ENCODE measurements at regions not wholly inside any gene's neighbourhood (a gene's known extent, or its start where the extent isn't known, plus 50 kb on each side); places are given as distances from the start of the nearest gene placed in this dataset.
"Not testable (repeated sequence)": the region's sequence is repeated elsewhere in the genome, so short reads cannot be mapped to it uniquely, and the experiment has no call there.

DNA sequence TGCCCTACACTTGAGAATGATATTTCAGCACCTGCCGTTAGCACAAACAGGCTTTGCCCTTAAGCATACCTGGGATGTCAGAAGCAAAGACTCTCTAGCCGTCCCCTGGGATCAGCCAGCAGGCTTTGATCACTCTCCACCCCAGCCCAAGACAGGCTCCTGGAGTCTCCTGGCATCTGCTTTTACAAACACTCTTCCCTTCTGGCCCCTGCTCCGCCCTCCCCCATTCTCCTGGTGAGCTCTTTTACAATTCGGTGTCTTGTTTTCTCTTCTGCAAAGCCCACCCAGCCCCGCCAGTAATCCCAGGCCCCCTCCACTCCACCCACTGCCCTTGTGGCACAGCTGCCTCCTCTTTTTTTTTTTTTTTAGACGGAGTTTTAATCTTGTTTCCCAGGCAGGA, 50.4 kb downstream of the KATNIP start:
- no peak overlapping the region for H3K4me3 Mint-ChIP-seq
- H3K27me3 Mint-ChIP-seq, result no peaks in the 10 kb centered on the region
- H3K27ac Mint-ChIP-seq, result no peak overlapping the region
- no peaks in the 10 kb centered on the region for H3K36me3 Mint-ChIP-seq (ENCODE audit: low read depth)
- ATAC-seq (replicated peaks), result no peak
- H3K9me3 Mint-ChIP-seq, result no peaks in the 10 kb centered on the region
- no peaks in the 10 kb centered on the region for H3K4me1 Mint-ChIP-seq

DNA sequence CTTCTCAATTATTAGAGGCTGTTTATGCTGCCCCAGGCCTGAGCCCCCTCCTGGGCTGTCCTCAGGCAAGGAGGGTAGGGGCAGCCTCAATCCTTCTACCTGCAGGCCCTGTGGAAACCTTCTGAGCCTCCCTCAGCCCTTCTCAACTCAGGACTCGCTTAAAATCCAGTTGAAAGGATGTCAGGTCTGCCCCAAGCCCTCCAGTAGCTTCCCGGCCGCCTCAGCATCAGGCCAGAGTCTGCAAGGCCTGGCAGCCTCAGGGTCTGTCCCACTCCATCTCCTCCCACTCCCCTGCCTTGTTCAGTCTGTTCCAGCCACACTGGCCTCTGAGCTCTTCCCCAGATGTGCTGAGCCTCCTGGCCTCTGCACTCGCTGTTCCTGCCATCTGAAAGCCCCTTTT, 52.2 kb downstream of the KATNIP start:
- Mint-ChIP-seq H3K4me1 (peaks cover 5% of the 10 kb centered on the region), H3K36me3 (ENCODE audit: low read depth) (no peaks in the 10 kb centered on the region), H3K27me3 (no peaks in the 10 kb centered on the region), H3K27ac (no peak overlapping the region), H3K9me3 (no peaks in the 10 kb centered on the region), H3K4me3 (no peak overlapping the region)
- ATAC-seq (replicated peaks), result no peak

DNA sequence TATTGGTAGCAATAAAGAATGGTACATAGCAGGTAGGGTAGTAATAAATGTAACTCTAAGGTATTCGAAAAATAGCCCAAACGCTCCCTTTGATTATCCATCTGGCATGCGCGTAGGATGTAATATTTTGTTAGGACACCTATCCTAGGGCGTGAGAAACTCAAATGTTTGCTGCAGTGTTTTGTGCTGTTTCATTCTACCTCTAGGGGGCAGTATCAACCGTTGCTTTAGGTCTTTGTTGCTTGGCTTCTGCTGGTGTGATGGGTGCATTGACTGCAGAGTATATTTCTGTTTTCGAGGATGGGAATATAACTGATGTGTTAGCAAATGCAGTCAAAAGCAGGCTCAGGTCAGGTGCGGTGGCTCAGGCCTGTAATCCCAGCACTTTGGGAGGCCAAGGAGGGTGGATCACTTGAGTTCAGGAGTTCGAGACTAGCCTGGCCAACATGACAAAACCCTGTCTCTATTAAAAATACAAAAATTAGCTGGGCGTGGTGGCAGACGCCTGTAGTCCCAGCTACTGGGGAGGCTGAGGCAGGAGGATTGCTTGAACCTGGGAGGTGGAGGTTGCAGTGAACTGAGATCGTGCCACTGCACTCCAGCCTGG, 55.7 kb downstream of the KATNIP start:
- H3K36me3 Mint-ChIP-seq (ENCODE audit: low read depth); H3K27ac Mint-ChIP-seq; H3K4me1 Mint-ChIP-seq; ATAC-seq (replicated peaks); H3K9me3 Mint-ChIP-seq; H3K27me3 Mint-ChIP-seq; H3K4me3 Mint-ChIP-seq: not testable (repeated sequence)

DNA sequence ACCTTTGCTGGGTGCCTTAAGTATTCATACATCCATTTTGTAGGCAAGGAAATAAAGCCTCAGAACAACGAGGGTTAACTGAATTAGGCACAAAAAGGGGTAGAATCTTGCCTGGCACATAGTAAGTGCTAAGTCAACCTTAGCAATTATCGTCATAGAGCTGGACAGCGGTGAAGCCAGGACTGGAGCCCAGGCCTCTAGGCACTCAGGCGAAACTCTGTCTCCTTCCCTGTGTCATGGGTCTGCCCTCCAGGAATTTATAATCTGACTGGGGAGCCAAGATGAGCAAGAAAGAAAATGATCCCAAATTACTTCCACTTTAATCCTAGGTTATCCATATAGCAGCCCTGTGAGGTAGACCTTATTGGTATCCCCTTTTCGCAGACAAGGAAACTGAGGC, 61.4 kb downstream of the KATNIP start:
- Mint-ChIP-seq H3K9me3 (no peaks in the 10 kb centered on the region), H3K36me3 (ENCODE audit: low read depth) (no peaks in the 10 kb centered on the region), H3K4me3 (no peak overlapping the region), H3K4me1 (peaks cover 5% of the 10 kb centered on the region), H3K27ac (no peak overlapping the region), H3K27me3 (no peaks in the 10 kb centered on the region)
- no peak for ATAC-seq (replicated peaks)

DNA sequence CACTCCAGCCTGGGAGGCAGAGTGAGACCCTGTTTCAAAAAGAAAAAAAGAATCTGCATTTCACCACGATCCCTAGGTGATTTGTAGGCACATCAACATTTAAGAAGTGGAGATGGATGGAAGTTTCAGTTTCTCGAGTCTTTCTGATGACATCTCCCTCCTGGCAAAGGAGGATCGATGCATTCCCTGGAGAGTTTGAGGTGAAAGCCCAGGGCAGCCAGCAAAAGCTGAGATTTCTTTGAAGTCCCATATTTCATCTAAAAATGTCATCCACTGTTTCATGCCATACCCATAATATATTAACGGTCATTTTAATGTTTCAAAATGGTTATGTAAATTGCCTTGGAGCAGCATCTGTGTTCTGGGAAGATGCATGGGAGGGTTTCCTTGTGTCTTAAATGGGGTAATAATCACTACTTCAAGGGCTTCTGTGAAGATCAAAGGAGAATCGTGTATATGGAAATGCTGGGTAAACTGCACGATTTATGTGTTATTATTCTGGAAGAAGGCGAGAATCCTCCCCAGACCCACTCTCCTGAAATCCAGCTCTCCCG, 63.4 kb downstream of the KATNIP start:
- no peaks in the 10 kb centered on the region for H3K27me3 Mint-ChIP-seq
- no peaks in the 10 kb centered on the region for H3K4me1 Mint-ChIP-seq
- H3K9me3 Mint-ChIP-seq, result no peaks in the 10 kb centered on the region
- ATAC-seq (replicated peaks), result no peak
- no peaks in the 10 kb centered on the region for H3K36me3 Mint-ChIP-seq (ENCODE audit: low read depth)
- H3K4me3 Mint-ChIP-seq, result no peak overlapping the region
- no peak overlapping the region for H3K27ac Mint-ChIP-seq

DNA sequence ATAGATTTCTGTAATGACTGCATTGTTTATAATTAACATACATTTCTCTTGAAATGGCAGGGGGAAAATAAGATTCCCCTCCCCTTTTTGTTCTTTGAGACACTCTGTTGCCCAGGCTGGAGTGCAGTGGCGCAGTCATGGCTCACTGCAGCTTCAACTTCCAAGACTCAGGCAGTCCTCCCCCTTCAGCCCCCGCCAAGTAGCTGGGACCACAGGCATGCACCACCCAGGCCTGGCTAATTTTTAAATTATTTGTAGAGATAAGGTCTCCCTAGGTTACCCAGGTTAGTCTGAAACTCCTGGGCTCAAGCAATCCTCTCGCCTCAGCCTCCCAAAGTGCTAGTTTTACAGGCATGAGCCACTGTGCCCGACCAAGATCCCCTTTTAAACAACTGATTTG, 67.7 kb downstream of the KATNIP start:
- Mint-ChIP-seq H3K36me3 (ENCODE audit: low read depth) (no peaks in the 10 kb centered on the region), H3K4me1 (no peaks in the 10 kb centered on the region), H3K4me3 (no peak overlapping the region), H3K27ac (no peak overlapping the region), H3K27me3 (no peaks in the 10 kb centered on the region), H3K9me3 (no peaks in the 10 kb centered on the region)
- ATAC-seq (replicated peaks), result no peak

DNA sequence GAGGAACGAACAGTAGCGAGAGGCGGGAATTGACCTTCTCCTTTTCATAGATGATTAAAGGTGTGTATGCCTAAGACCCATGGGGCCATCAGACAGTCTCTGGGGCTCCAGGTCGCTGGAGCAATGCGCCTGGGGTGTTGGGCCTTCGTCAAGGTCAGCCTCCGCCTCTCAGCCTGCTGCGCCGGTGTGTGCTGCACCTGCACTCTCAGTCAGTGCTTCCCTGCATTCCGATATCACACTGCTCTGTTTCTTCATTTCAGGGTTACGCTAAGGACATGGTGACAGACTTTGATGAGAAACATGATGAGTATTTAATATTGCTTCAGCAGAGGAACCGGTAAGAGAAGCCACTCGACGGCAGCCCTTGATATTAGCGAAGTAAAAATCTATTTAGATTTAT, 68.2 kb downstream of the KATNIP start:
- no peak for ATAC-seq (replicated peaks)
- Mint-ChIP-seq H3K9me3 (no peaks in the 10 kb centered on the region), H3K4me1 (no peaks in the 10 kb centered on the region), H3K36me3 (ENCODE audit: low read depth) (no peaks in the 10 kb centered on the region), H3K27ac (no peak overlapping the region), H3K27me3 (no peaks in the 10 kb centered on the region), H3K4me3 (no peak overlapping the region)

DNA sequence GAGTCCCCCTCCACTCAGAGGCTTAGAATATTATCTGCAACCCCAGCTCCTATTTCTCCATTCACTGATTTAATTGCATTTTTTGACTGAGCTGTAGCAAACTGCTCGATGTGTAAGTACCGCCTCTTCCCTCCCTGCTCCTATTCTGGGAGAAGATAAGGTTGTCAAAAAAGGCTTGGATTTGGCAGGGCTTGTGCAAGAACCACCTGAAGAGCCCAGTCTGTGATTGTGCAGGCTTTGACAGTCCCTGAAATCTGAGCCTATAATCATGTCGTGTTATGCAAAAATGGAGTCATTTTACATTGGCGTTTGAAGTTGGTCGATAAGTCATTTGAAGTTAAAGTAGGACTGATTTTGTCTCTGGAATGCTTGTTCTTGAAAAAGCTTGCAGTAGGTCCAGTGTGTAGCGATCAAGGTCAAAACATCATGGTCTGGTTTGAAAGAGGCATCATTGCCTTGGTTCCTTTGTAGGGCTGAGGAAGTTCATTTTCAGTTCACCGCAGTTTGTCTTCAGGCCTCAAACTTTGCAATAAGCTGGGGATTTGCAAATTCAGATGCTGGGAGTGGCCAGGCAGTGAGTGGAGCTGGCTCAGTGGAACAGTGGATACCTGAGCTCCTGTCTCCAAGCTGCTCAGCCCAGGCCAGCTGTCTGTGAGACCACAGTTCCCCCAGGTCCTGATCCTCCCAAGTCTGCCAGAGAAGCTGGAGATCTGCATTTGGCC, 68.8 kb downstream of the KATNIP start:
- no peaks in the 10 kb centered on the region for H3K36me3 Mint-ChIP-seq (ENCODE audit: low read depth)
- no peaks in the 10 kb centered on the region for H3K9me3 Mint-ChIP-seq
- no peaks in the 10 kb centered on the region for H3K27me3 Mint-ChIP-seq
- H3K4me1 Mint-ChIP-seq, result no peaks in the 10 kb centered on the region
- no peak overlapping the region for H3K27ac Mint-ChIP-seq
- no peak overlapping the region for H3K4me3 Mint-ChIP-seq
- ATAC-seq (replicated peaks), result no peak

DNA sequence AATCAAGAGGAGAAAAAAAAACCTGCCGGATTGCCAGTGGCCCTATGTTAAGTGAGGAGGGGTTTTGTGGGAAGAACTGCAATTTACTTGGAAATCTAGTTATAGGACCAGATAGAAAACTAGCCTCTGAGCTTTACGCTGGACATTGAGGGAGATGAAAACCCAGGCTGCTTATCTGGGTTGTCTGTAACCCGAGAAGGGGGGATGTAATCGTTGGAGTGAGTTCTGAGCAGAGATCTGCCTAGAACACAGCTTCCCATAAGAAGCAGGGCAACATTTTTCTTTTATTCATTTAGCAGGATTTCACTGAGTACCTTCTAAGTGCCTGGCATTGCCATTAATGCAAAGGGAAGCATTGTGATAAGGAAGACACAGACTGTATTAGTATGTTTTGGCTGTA, 70.6 kb downstream of the KATNIP start:
- ATAC-seq (replicated peaks), result no peak
- Mint-ChIP-seq H3K9me3 (no peaks in the 10 kb centered on the region), H3K27me3 (no peaks in the 10 kb centered on the region), H3K4me3 (no peak overlapping the region), H3K4me1 (no peaks in the 10 kb centered on the region), H3K27ac (no peak overlapping the region), H3K36me3 (ENCODE audit: low read depth) (no peaks in the 10 kb centered on the region)

DNA sequence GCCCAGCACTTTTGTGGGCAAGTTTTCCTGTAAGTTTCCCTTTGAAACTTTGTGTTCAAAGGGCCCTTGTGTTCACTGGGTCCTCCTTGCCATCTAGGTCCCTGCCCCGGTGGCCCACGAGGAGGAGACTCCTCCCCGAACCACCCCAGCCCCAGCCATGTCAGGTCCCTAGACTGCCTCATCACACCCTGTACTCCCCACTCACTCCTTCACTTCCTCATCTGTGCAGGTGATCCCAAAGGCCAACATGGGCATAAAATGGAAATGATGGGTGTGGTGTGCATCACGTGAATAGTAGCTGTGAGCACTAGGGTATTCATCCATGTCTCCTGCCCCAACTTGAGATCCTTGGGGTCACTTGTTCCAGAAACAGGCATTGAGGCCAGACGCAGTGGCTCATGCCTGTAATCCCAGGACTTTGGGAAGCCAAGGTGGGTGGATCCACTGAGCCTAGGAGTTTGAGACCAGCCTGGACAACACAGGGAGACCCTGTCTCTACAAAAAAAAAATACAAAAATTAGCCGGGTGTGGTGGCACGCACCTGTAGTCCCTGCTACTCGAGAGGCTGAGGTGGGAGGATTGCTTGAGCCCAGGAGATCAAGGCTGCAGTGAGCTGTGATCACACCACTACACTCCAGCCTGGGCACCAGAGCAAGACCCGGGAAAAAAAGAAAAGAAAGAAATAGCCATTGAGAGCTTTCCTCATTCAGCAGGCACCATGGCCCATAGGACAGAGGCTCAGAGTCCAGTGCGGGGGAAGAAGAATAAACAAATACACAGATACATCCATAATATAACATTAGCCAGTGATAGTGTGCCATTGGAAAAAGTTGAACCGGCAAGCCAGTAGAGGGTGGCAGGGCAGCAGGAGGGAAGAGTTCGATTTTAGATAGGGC, 74.5 kb downstream of the KATNIP start:
- Mint-ChIP-seq H3K4me3 (no peak overlapping the region), H3K9me3 (no peaks in the 10 kb centered on the region), H3K27ac (no peak overlapping the region), H3K27me3 (no peaks in the 10 kb centered on the region), H3K4me1 (no peaks in the 10 kb centered on the region), H3K36me3 (ENCODE audit: low read depth) (peaks cover 7% of the 10 kb centered on the region)
- ATAC-seq (replicated peaks), result no peak

DNA sequence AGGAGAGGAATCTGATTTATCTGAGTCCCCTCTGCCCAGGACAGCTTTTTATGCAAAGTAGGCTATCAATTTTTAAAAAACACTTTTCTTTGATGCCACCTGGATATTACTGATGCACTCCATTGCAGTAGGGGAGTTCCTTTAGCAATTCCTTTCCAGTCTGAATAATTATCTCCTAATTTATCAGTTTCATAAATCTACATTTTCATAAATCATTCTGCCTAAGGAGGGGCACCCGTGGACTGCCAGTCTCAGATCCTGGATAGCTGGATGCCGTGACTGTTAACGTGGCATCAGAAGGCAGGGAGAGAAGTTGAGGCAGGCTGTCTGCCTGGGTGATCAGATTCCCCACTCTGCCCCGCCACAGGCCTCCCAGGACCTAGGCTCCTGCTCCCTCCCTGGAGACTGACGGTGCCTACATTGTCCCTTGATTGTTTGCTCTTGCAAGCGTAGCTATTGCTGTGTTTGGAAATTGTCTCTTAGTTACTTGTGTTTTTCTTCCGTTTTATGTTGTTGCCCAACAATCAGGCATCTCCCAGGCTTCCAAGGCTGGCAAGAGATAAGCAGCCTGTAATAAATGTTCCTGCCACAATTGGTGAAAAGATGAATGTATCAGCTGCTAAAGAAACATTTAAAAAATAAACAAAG, 75.2 kb downstream of the KATNIP start:
- Mint-ChIP-seq H3K4me1 (no peaks in the 10 kb centered on the region), H3K36me3 (ENCODE audit: low read depth) (peaks cover 10% of the 10 kb centered on the region), H3K4me3 (no peak overlapping the region), H3K27me3 (no peaks in the 10 kb centered on the region), H3K9me3 (no peaks in the 10 kb centered on the region), H3K27ac (no peak overlapping the region)
- ATAC-seq (replicated peaks), result no peak

DNA sequence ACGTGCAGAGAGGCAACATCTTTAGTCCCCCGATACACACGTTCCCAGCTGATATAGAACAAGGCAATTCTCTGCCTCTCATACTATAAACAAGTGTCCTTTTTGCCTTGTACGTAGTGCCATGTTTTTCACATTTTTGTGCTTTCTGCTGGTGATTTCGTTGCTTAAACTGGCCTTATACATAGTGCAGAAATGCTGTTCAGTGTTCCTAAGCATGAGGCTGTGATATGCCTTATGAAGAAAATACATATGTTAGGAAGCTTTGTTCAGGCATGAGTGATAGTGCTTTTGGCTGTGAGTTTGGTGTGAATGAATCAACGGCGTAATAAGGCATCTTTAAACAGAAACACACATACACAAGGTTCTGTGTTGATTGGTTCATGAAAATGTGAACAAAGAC, 77.2 kb downstream of the KATNIP start:
- no peaks in the 10 kb centered on the region for H3K9me3 Mint-ChIP-seq
- H3K27me3 Mint-ChIP-seq, result no peaks in the 10 kb centered on the region
- peaks cover 24% of the 10 kb centered on the region for H3K36me3 Mint-ChIP-seq (ENCODE audit: low read depth)
- no peaks in the 10 kb centered on the region for H3K4me1 Mint-ChIP-seq
- no peak overlapping the region for H3K27ac Mint-ChIP-seq
- ATAC-seq (replicated peaks), result no peak
- H3K4me3 Mint-ChIP-seq, result no peak overlapping the region

DNA sequence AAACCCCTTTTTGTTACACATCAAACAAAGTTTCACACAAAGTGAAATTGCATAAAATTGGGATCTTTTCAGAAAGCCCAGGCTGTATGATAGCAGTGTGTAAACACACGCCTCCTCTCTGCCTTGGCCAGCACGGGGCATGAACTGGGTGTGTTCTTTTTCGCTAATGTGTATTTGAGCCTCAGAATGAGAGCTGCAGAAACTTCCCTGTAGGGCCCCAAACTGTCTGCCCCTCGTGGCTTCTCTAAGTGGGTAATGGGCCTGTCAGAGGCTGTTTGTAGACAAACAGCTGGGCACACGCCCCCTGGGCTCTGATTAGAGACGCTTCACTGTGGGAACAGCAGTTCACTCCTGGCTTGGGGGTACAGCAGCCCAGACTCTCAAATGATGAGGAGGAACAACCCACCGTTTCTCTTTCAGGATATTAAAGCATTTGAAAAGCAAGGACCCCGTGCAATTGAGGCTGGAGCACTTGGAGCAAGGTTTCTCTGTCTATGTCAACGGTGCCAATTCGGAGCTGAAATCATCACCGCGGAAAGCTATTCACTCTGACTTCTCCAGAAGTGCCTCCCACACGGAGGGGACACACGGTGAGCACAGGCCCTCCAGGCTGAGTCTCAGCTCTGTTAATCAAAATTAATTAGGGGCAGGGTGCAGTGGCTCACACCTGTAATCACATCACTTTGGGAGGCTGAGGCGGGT, 78.4 kb downstream of the KATNIP start:
- Mint-ChIP-seq H3K27me3 (no peaks in the 10 kb centered on the region), H3K27ac (no peak overlapping the region), H3K4me1 (no peaks in the 10 kb centered on the region), H3K4me3 (no peak overlapping the region), H3K9me3 (no peaks in the 10 kb centered on the region), H3K36me3 (ENCODE audit: low read depth) (peaks cover 26% of the 10 kb centered on the region)
- no peak for ATAC-seq (replicated peaks)

DNA sequence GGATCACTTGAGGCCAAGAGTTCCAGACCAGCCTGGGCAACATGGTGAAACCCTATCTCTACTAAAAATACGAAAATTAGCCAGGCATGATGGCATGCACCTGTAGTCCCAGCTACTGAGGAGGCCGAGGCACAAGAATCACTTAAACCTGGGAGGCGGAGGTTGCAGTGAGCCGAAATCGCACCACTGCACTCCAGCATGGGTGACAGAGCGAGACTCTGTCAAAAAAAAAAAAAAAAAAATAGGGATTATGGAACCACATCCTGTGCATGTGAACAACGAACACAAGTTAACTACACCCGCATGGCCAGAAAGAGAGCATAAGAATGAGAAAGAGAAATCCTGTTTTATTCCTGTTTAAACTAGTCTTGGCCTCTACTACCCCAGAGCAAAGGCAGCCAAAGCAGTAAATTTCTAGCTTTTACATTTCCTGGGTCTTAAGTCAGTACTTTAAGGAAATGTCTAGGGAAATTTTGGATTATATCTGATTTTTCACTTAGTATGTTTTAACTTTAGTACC, 79.1 kb downstream of the KATNIP start:
- peaks cover 26% of the 10 kb centered on the region for H3K36me3 Mint-ChIP-seq (ENCODE audit: low read depth)
- not testable (repeated sequence) for ATAC-seq (replicated peaks); H3K4me3 Mint-ChIP-seq; H3K27me3 Mint-ChIP-seq; H3K4me1 Mint-ChIP-seq; H3K9me3 Mint-ChIP-seq; H3K27ac Mint-ChIP-seq
